ENCODE measurements at regions not wholly inside any gene's neighbourhood (a gene's known extent, or its start where the extent isn't known, plus 50 kb on each side); places are given as distances from the start of the nearest gene placed in this dataset.

DNA sequence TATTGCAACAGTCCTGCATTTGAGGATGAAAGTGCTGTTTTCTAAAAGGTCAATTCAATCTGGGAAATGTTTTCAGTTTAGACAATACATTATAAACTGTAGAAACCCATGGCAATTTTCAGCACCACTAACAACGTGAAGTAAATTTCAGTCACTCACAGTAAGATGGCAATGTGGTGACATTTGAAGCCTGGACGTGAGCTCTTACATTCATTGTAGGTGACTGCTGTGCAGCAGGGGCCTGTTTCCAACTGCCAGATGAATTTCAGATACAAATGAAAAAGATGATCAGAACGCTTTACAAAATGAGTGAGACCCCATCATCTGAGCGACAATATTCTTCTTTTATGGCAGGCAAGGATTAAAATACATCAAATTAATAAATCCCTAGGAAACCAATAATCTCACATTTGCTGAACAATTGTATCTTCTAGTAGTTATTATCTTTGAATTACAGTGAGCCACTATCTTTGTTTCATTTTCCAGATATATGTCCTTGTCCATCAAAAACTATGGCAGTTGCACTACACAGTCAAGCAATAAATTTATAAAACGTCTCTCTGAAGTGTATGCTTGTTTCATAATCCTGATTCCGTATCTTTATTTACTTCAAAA lies 1816.8 kb downstream of the OLFM4 start:
- Mint-ChIP-seq H3K36me3 (ENCODE audit: low read depth) (no peaks in the 10 kb centered on the region), H3K27me3 (ENCODE audit: insufficient read depth) (no peaks in the 10 kb centered on the region), H3K4me3 (no peak overlapping the region), H3K27ac (no peak overlapping the region), H3K9me3 (peaks cover 8% of the 10 kb centered on the region), H3K4me1 (ENCODE audit: low read depth) (no peaks in the 10 kb centered on the region)
- intact Hi-C loops (cut with micrococcal nuclease) = no loop called here
- DNase-seq (ENCODE audit: low spot score) = no peak

GRCh38 chr13:54852831-54853230 lies 1824.2 kb downstream of the OLFM4 start:
- H3K4me1 Mint-ChIP-seq (ENCODE audit: low read depth) = no peaks in the 10 kb centered on the region
- intact Hi-C loops (cut with micrococcal nuclease) = no loop called here
- DNase-seq (ENCODE audit: low spot score) = no peak
- peaks cover 10% of the 10 kb centered on the region for H3K9me3 Mint-ChIP-seq
- H3K27me3 Mint-ChIP-seq (ENCODE audit: insufficient read depth) = no peaks in the 10 kb centered on the region
- H3K27ac Mint-ChIP-seq = no peak overlapping the region
- no peaks in the 10 kb centered on the region for H3K36me3 Mint-ChIP-seq (ENCODE audit: low read depth)
- no peak overlapping the region for H3K4me3 Mint-ChIP-seq

GRCh38 chr13:54859827-54860226 lies 1831.2 kb downstream of the OLFM4 start:
- DNase-seq (ENCODE audit: low spot score) = no peak
- intact Hi-C loops (cut with micrococcal nuclease) = no loop called here
- no peaks in the 10 kb centered on the region for H3K36me3 Mint-ChIP-seq (ENCODE audit: low read depth)
- no peaks in the 10 kb centered on the region for H3K27me3 Mint-ChIP-seq (ENCODE audit: insufficient read depth)
- H3K4me3 Mint-ChIP-seq = no peak overlapping the region
- no peak overlapping the region for H3K27ac Mint-ChIP-seq
- peaks cover 10% of the 10 kb centered on the region for H3K9me3 Mint-ChIP-seq
- no peaks in the 10 kb centered on the region for H3K4me1 Mint-ChIP-seq (ENCODE audit: low read depth)

DNA sequence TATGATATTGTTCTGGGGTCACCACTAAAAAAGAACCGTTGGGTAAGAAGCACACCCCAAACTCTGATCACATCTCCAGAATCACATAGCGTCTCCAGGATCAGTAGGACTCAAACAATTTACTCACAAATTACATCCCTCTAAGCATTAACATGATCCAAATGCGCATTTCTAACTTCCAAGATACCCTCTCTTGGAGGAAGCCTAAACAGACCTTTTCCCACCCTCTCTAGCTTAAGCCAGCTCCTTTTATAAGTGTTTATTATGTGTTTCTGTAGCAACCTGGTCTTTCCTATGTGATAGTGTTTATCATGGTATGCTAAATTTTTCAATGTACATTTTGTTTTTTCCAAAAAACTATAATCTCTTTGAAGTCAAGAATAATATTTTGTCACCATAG lies 1846.5 kb downstream of the OLFM4 start:
- intact Hi-C loops (cut with micrococcal nuclease) = no loop called here
- no peak overlapping the region for H3K4me3 Mint-ChIP-seq
- no peaks in the 10 kb centered on the region for H3K9me3 Mint-ChIP-seq
- no peaks in the 10 kb centered on the region for H3K36me3 Mint-ChIP-seq (ENCODE audit: low read depth)
- no peaks in the 10 kb centered on the region for H3K4me1 Mint-ChIP-seq (ENCODE audit: low read depth)
- DNase-seq (ENCODE audit: low spot score) = no peak
- no peak overlapping the region for H3K27ac Mint-ChIP-seq
- no peaks in the 10 kb centered on the region for H3K27me3 Mint-ChIP-seq (ENCODE audit: insufficient read depth)

- intact Hi-C loops (cut with micrococcal nuclease) = no loop called here
- Mint-ChIP-seq H3K27ac (no peak overlapping the region), H3K9me3 (no peaks in the 10 kb centered on the region), H3K27me3 (ENCODE audit: insufficient read depth) (no peaks in the 10 kb centered on the region), H3K4me3 (no peak overlapping the region), H3K36me3 (ENCODE audit: low read depth) (no peaks in the 10 kb centered on the region), H3K4me1 (ENCODE audit: low read depth) (no peaks in the 10 kb centered on the region)
- no peak for DNase-seq (ENCODE audit: low spot score)
Measured at GRCh38 chr13:54879036-54879435, 1850.4 kb downstream of the OLFM4 start.

GRCh38 chr13:54884682-54885081 lies 1856.1 kb downstream of the OLFM4 start:
- Mint-ChIP-seq H3K27me3 (ENCODE audit: insufficient read depth) (no peaks in the 10 kb centered on the region), H3K36me3 (ENCODE audit: low read depth) (no peaks in the 10 kb centered on the region), H3K27ac (no peak overlapping the region), H3K4me3 (no peak overlapping the region), H3K4me1 (ENCODE audit: low read depth) (no peaks in the 10 kb centered on the region), H3K9me3 (peaks cover 5% of the 10 kb centered on the region)
- intact Hi-C loops (cut with micrococcal nuclease) = no loop called here
- no peak for DNase-seq (ENCODE audit: low spot score)

- Mint-ChIP-seq H3K4me1 (ENCODE audit: low read depth) (no peaks in the 10 kb centered on the region), H3K36me3 (ENCODE audit: low read depth) (no peaks in the 10 kb centered on the region), H3K27ac (no peak overlapping the region), H3K9me3 (peaks cover 9% of the 10 kb centered on the region), H3K4me3 (no peak overlapping the region), H3K27me3 (ENCODE audit: insufficient read depth) (no peaks in the 10 kb centered on the region)
- no peak for DNase-seq (ENCODE audit: low spot score)
- intact Hi-C loops (cut with micrococcal nuclease) = no loop called here
Measured at GRCh38 chr13:54890976-54891375, 1862.4 kb downstream of the OLFM4 start.

DNA sequence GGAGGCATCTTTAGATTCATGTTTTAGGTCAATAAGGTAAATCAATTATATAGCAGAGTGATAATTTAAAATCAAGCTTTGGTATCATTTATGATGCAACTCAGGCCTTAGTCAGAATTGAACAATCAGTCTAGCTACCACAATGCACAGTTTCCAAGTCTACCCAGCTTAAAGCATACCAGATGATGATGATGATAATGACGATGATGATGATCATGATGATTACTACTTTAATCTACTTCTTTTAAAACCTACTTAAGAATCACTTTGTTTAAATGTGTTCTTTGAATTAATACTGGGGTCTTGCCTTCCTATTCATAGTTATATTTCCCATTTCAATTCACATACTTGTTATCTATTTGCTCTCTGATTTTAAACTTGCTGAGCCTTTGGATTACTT lies 1872.7 kb downstream of the OLFM4 start:
- intact Hi-C loops (cut with micrococcal nuclease) = no loop called here
- H3K27me3 Mint-ChIP-seq (ENCODE audit: insufficient read depth) = no peaks in the 10 kb centered on the region
- H3K4me1 Mint-ChIP-seq (ENCODE audit: low read depth) = no peaks in the 10 kb centered on the region
- DNase-seq (ENCODE audit: low spot score) = no peak
- peaks cover 13% of the 10 kb centered on the region for H3K9me3 Mint-ChIP-seq
- H3K27ac Mint-ChIP-seq = no peak overlapping the region
- H3K36me3 Mint-ChIP-seq (ENCODE audit: low read depth) = no peaks in the 10 kb centered on the region
- H3K4me3 Mint-ChIP-seq = no peak overlapping the region

DNA sequence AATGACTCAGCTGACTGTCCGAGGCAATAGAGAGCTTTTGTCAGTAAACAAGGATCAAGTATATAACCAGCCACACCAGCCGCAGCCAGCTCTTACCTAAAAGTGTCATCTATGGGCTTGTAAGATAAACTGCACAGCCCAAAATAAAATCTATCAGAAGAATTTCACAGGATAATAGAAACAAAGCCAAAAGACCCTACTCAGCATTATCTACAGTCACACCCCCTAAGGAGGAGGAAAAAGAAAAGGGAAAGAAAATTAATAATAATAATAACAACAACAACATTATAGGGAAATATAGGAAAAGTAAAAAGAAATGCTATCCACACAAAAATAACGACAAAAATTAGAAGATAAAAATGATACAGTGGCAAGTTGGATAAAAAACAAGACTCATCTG lies 1883.8 kb downstream of the OLFM4 start:
- Mint-ChIP-seq H3K4me1 (ENCODE audit: low read depth) (no peaks in the 10 kb centered on the region), H3K4me3 (no peak overlapping the region), H3K27me3 (ENCODE audit: insufficient read depth) (no peaks in the 10 kb centered on the region), H3K36me3 (ENCODE audit: low read depth) (no peaks in the 10 kb centered on the region), H3K27ac (no peak overlapping the region), H3K9me3 (peaks cover 24% of the 10 kb centered on the region)
- intact Hi-C loops (cut with micrococcal nuclease) = no loop called here
- no peak for DNase-seq (ENCODE audit: low spot score)

GRCh38 chr13:54913668-54914067 lies 1885.1 kb downstream of the OLFM4 start:
- H3K9me3 Mint-ChIP-seq = peaks cover 24% of the 10 kb centered on the region
- intact Hi-C loops (cut with micrococcal nuclease) = no loop called here
- H3K4me3 Mint-ChIP-seq = no peak overlapping the region
- no peaks in the 10 kb centered on the region for H3K4me1 Mint-ChIP-seq (ENCODE audit: low read depth)
- H3K27ac Mint-ChIP-seq = no peak overlapping the region
- DNase-seq (ENCODE audit: low spot score) = no peak
- no peaks in the 10 kb centered on the region for H3K27me3 Mint-ChIP-seq (ENCODE audit: insufficient read depth)
- H3K36me3 Mint-ChIP-seq (ENCODE audit: low read depth) = no peaks in the 10 kb centered on the region

DNA sequence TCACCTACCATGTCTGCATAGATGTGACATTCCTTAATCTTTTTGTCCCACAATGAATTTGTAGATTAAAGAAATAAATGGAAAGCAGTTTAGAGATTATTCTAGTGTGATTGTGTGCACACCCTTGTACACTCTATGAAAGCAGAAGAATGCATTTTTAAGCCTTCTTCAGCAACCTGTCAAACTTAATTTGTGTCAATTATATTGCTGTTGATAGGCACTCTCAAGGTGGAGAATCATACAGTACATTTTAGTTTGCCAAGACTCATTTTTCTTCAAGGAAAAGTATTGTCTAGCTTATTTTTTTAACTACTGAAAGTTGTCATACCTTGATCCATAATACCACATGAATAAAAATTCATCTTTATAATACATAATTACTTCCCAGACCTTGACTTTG lies 1898.9 kb downstream of the OLFM4 start:
- Mint-ChIP-seq H3K4me1 (ENCODE audit: low read depth) (no peaks in the 10 kb centered on the region), H3K27ac (no peak overlapping the region), H3K27me3 (ENCODE audit: insufficient read depth) (no peaks in the 10 kb centered on the region), H3K36me3 (ENCODE audit: low read depth) (no peaks in the 10 kb centered on the region), H3K9me3 (peaks cover 20% of the 10 kb centered on the region), H3K4me3 (no peak overlapping the region)
- DNase-seq (ENCODE audit: low spot score) = no peak
- intact Hi-C loops (cut with micrococcal nuclease) = no loop called here

GRCh38 chr13:54928071-54928470 lies 1899.5 kb downstream of the OLFM4 start:
- Mint-ChIP-seq H3K36me3 (ENCODE audit: low read depth) (no peaks in the 10 kb centered on the region), H3K4me1 (ENCODE audit: low read depth) (no peaks in the 10 kb centered on the region), H3K27ac (no peak overlapping the region), H3K27me3 (ENCODE audit: insufficient read depth) (no peaks in the 10 kb centered on the region), H3K9me3 (peaks cover 18% of the 10 kb centered on the region), H3K4me3 (no peak overlapping the region)
- DNase-seq (ENCODE audit: low spot score) = no peak
- intact Hi-C loops (cut with micrococcal nuclease) = no loop called here

DNA sequence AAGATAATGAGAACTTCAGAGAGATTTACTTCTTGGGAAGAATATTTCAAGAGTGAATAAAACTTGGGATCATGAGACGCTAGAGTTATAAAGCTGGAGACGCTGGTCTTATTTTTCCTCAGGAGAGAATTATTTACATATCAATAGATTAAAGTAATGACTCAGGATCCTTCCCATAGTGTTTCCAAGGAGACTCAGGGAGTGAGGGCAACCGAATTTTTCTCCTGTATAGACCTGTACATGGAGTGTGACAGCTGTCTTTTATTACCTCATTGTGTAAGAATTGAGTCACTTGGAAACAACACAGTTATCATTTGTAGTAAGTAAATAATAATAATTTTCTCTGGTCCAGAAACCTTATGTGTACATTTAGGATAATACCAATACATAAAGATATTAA lies 1905.5 kb downstream of the OLFM4 start:
- no peak for DNase-seq (ENCODE audit: low spot score)
- H3K36me3 Mint-ChIP-seq (ENCODE audit: low read depth) = no peaks in the 10 kb centered on the region
- no peak overlapping the region for H3K27ac Mint-ChIP-seq
- H3K4me3 Mint-ChIP-seq = no peak overlapping the region
- no peaks in the 10 kb centered on the region for H3K4me1 Mint-ChIP-seq (ENCODE audit: low read depth)
- no peaks in the 10 kb centered on the region for H3K27me3 Mint-ChIP-seq (ENCODE audit: insufficient read depth)
- H3K9me3 Mint-ChIP-seq = peaks cover 28% of the 10 kb centered on the region
- intact Hi-C loops (cut with micrococcal nuclease) = no loop called here

DNA sequence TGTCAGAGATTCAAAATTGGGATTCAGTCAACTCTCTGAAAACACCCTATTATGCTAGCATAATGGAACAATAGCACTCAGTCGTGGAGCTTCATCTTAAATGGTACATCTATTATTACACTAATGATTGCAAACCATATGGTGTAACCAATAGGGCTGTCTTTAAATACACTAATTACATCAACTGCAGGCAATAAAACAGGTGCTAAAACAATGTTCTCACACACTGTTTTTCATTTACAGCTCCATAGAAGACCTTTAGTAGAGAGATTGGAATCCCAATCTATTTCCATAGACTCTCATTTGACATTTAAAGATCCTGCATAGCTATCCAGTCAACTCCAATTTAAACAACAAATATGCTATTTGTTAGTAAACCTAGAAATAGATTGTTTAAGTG lies 1917.4 kb downstream of the OLFM4 start:
- H3K27ac Mint-ChIP-seq = no peak overlapping the region
- DNase-seq (ENCODE audit: low spot score) = no peak
- intact Hi-C loops (cut with micrococcal nuclease) = no loop called here
- H3K36me3 Mint-ChIP-seq (ENCODE audit: low read depth) = no peaks in the 10 kb centered on the region
- peaks cover 9% of the 10 kb centered on the region for H3K9me3 Mint-ChIP-seq
- no peaks in the 10 kb centered on the region for H3K4me1 Mint-ChIP-seq (ENCODE audit: low read depth)
- no peak overlapping the region for H3K4me3 Mint-ChIP-seq
- H3K27me3 Mint-ChIP-seq (ENCODE audit: insufficient read depth) = no peaks in the 10 kb centered on the region
